Transverse colon (tissue), 4 donors: ENCODE measurements at regions not wholly inside any gene's neighbourhood (a gene's known extent, or its start where the extent isn't known, plus 50 kb on each side); places are given as distances from the start of the nearest gene placed in this dataset.

Source experiments
- DNase-seq: peaks from one replicate; pipeline ENCODE4 v3.0.0-alpha.2; 2019
- H3K27ac ChIP-seq, 4 donors: fragments of 200-600 bp; sonication (generic); 2 replicates each; pipeline ENCODE4 v1.5.1; 2016 to 2018; ENCODE audit warnings: inconsistent platforms in 4 of 4
- H3K27me3 ChIP-seq: fragments of 200-600 bp; sonication (generic); 2 replicates; pipeline ENCODE4 v1.5.1; 2017; ENCODE audit warnings: inconsistent platforms
- H3K36me3 ChIP-seq, 4 donors: fragments of 200-600 bp; sonication (generic); 2 replicates each; pipeline ENCODE4 v1.5.1; 2017 to 2019; ENCODE audit warnings: inconsistent platforms in 4 of 4
- H3K4me1 ChIP-seq, 4 donors: fragments of 200-600 bp; sonication (generic); 2 replicates each; pipeline ENCODE4 v1.5.1; 2017 to 2020; ENCODE audit warnings: inconsistent platforms in 4 of 4
- H3K4me3 ChIP-seq, 4 donors: fragments of 200-600 bp; sonication (generic); 1 replicate in 1 of 4; 2 replicates in 3 of 4; pipeline versions ENCODE4 v1.5.1 to v1.6.1; 2017 to 2019; ENCODE audit warnings: inconsistent platforms in 4 of 4
- H3K9me3 ChIP-seq, 2 donors: fragments of 200-600 bp; sonication (generic); 2 replicates each; pipeline ENCODE4 v1.5.1; 2017 to 2019; ENCODE audit warnings: inconsistent platforms in 2 of 2
- EP300 ChIP-seq: sonication (generic); formaldehyde crosslinking; IDR thresholded peaks from one replicate; pipeline ENCODE4 v1.6.1; 2017; ENCODE audit warnings: antibody characterized with exemption, low read depth
- POLR2A ChIP-seq: fragments of 450-650 bp; IDR thresholded peaks from one replicate; pipeline ENCODE4 v1.6.1; 2016; ENCODE audit warnings: antibody characterized with exemption, mild to moderate bottlenecking, moderate library complexity
- POLR2AphosphoS5 ChIP-seq, 3 donors: sonication (generic); formaldehyde crosslinking; IDR thresholded peaks; one replicate each; pipeline ENCODE4 v1.6.1; 2016; ENCODE audit warnings: antibody characterized with exemption in 3 of 3
- WGBS, 2 donors: methylation state at CpG; one replicate each; pipeline ENCODE4 v1.1.5; 2018; ENCODE audit warnings: low coverage in 1 of 2; 5-methylcytosine and 5-hydroxymethylcytosine counted together
- in situ Hi-C, 4 donors: fragments of 200-750 bp; cut with MboI; loops; one replicate each; pipeline versions ENCODE4 v1.15.0 to v1.15.1; 2017; ENCODE audit warnings: low sequenced_read_pairs in 3 of 4, low pct_ligation_motif_present in 1 of 4, low pct_unique_long_range_greater_than_20kb in 1 of 4
- intact Hi-C: fragments of 100-400 bp; cut with DNase I; formaldehyde crosslinking; loops from one replicate; pipeline ENCODE4 v1.15.1; 2023; ENCODE audit warnings: low total_unique reads
- TF ChIP-seq, protein P1 (sequence below), 5 experiments: fragments of 200-600 bp in 3 of 5; fragments of 450-650 bp in 2 of 5; sonication (generic) in 3 of 5; IDR thresholded peaks; 1 replicate in 2 of 5; 2 replicates in 3 of 5; pipeline ENCODE4 v1.5.1; 2016 to 2017; ENCODE audit warnings: antibody characterized with exemption in 5 of 5, inconsistent platforms in 3 of 5, mild to moderate bottlenecking in 2 of 5, moderate library complexity in 1 of 5

DNA sequence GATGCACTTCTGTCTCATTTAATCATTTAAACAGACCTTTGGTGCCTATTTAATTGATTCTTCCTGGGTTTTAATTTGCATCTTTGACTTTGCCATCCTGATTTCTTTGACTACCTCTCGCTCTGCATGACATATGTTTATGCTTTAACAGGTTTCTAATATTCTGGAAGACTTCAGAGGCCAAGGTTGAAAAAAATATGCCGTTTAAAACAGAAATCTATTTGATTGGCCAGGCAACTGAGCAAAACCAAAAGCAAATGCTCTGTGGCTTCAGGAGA, 303.4 kb downstream of the IRS1 start:
- TF ChIP-seq POLR2AphosphoS5 (IDR thresholded peaks at IDR 0.05) (no peak), POLR2A (no peak), EP300 (no peak)
- TF ChIP-seq, protein P1, sequence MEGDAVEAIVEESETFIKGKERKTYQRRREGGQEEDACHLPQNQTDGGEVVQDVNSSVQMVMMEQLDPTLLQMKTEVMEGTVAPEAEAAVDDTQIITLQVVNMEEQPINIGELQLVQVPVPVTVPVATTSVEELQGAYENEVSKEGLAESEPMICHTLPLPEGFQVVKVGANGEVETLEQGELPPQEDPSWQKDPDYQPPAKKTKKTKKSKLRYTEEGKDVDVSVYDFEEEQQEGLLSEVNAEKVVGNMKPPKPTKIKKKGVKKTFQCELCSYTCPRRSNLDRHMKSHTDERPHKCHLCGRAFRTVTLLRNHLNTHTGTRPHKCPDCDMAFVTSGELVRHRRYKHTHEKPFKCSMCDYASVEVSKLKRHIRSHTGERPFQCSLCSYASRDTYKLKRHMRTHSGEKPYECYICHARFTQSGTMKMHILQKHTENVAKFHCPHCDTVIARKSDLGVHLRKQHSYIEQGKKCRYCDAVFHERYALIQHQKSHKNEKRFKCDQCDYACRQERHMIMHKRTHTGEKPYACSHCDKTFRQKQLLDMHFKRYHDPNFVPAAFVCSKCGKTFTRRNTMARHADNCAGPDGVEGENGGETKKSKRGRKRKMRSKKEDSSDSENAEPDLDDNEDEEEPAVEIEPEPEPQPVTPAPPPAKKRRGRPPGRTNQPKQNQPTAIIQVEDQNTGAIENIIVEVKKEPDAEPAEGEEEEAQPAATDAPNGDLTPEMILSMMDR (IDR thresholded peaks at IDR 0.05): no peak
- H3K27ac ChIP-seq: no peak overlapping the region
- DNase-seq: no peak
- no peak overlapping the region for H3K4me3 ChIP-seq
- no peaks in the 10 kb centered on the region for H3K27me3 ChIP-seq
- H3K36me3 ChIP-seq: no peaks in the 10 kb centered on the region
- H3K4me1 ChIP-seq: no peaks in the 10 kb centered on the region
- H3K9me3 ChIP-seq: no peaks in the 10 kb centered on the region
- WGBS, 2 donors: 73 to 75% methylated on average over 2 of the region's 2 CpGs
- in situ Hi-C loops (no loop called here), intact Hi-C loops (no loop called here)

DNA sequence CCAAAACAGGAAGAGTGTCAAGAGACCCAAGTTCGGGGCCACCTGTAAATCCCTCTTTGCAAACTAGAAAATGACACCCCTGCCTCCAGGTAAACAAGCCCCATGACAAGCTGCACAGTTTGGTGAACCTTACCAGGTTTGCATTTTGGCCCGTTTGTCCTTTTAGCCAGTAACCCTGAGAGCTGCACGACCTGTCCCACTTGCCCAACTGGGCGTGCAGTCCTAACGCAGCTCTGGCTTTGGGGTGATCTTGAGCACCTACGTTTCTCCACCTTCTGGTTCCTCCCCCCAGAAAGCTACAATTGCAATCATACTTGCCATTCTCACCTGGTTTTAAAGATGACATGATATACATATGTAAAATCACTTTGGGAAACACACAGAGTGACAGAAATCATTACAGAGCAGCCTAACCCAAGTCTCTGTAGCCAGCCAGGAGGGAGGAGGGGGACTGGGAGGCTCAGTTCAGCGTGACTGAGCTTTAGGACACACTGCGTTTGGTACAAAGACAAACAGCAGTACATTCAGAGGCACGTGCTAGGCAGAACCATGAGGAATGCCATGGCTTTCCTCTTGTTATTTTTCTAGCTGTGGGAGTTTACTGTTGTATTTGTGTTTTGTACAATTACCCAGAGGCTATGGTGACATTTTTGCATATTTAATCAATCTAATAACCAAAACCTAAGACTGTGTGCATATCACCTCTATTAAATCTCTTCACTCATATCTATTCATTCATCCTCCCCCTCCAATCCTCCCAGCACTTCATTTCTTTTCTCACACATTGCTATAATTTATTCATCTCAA, 304.0 kb downstream of the IRS1 start:
- Histone ChIP-seq H3K4me1 (no peaks in the 10 kb centered on the region), H3K27me3 (no peaks in the 10 kb centered on the region), H3K27ac (no peak overlapping the region), H3K36me3 (no peaks in the 10 kb centered on the region), H3K4me3 (no peak overlapping the region), H3K9me3 (no peaks in the 10 kb centered on the region)
- in situ Hi-C loops (no loop called here), intact Hi-C loops (no loop called here)
- 63 to 75% methylated on average over 3 to 9 of the region's 9 CpGs for WGBS, 2 donors
- DNase-seq: no peak
- TF ChIP-seq EP300: no peak
- no peak for TF ChIP-seq POLR2AphosphoS5 (IDR thresholded peaks at IDR 0.05)
- no peak for TF ChIP-seq POLR2A
- TF ChIP-seq, protein P1 (IDR thresholded peaks at IDR 0.05): no peak

DNA sequence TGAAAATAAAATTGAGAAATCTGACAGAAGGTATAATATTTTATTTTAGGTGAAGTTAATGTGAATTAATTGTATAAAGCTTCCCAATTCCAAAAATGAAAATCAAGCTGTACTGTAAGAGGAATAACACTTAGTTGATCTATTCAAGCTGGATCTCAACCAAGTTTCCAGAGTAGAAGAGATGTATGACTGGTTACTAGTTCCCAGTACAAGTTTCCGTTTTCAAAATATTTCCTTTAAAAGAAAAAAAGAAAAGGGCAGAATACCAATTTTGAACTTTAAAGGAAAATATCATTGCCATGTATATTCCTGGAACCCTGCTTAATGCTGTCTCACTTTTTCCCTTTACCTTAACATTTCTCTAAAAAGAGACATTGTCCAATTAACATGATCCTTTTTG, 308.5 kb downstream of the IRS1 start:
- no peak for DNase-seq
- Histone ChIP-seq H3K27me3 (no peaks in the 10 kb centered on the region), H3K36me3 (no peaks in the 10 kb centered on the region), H3K4me3 (no peak overlapping the region), H3K27ac (no peak overlapping the region), H3K9me3 (no peaks in the 10 kb centered on the region), H3K4me1 (no peaks in the 10 kb centered on the region)
- in situ Hi-C loops (no loop called here), intact Hi-C loops (no loop called here)
- TF ChIP-seq POLR2AphosphoS5 (IDR thresholded peaks at IDR 0.05) (no peak), POLR2A (no peak), EP300 (no peak)
- TF ChIP-seq, protein P1 (IDR thresholded peaks at IDR 0.05): no peak
- WGBS, 2 donors: 38 to 60% methylated on average over 1 of the region's 1 CpG

DNA sequence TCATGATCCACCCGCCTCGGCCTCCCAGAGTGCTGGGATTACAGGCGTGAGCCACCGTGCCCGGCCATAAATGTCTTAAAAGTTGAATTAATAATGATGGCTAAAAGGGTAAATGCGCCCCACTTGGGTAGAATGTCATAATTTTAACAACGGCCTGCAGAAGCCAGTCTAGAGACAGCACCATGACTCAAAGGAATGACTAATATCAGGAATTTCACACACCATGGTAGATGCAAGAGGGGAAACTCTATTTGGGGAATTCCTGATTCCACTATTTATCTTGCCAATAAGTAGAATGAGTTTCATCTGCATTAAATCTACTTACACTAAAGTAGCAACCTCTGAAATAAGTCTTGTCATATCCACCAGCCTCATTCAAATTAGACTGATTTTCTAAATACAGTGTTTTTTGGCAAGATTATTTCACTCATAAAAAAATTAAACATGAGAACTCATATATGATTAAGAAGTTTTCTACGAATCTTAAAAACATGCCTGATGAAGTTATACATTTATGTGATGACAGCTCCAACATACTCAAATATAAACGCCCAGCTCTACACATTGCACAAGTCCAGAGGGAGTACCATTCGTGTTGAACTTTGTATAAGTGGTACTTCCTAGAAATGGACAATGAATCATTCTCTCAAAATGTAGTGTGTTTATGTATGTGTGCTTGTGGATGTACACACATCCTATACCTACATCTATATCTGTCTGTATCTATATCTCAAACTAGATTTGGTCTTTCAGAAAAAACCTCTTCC, 309.7 kb downstream of the IRS1 start:
- WGBS, 2 donors: 59 to 76% methylated on average over 5 to 10 of the region's 10 CpGs
- Histone ChIP-seq H3K4me1 (no peaks in the 10 kb centered on the region), H3K36me3 (no peaks in the 10 kb centered on the region), H3K4me3 (no peak overlapping the region), H3K27me3 (no peaks in the 10 kb centered on the region), H3K27ac (no peak overlapping the region), H3K9me3 (no peaks in the 10 kb centered on the region)
- no peak for DNase-seq
- in situ Hi-C loops (no loop called here), intact Hi-C loops (no loop called here)
- TF ChIP-seq POLR2AphosphoS5 (IDR thresholded peaks at IDR 0.05) (no peak), POLR2A (no peak), EP300 (no peak)
- TF ChIP-seq, protein P1 (IDR thresholded peaks at IDR 0.05): no peak
